Fibroblast of mammary gland (primary cell): ENCODE measurements at regions not wholly inside any gene's neighbourhood (a gene's known extent, or its start where the extent isn't known, plus 50 kb on each side); places are given as distances from the start of the nearest gene placed in this dataset.
A peak's percentile ranks its signal among the peaks of the same experiment; 100 is the strongest.
"Not testable (repeated sequence)": the region's sequence is repeated elsewhere in the genome, so short reads cannot be mapped to it uniquely, and the experiment has no call there.

Source experiments
- DNase-seq: peaks from one replicate; pipeline ENCODE4 v3.0.0-alpha.2; 2010; ENCODE audit warnings: low read depth
- H3K4me3 ChIP-seq: 2 replicates; pipeline ENCODE4 v1.5.1; 2011; ENCODE audit warnings: low read depth, mild to moderate bottlenecking, low read length, moderate library complexity; ENCODE audit not compliant: control insufficient read depth
- CTCF ChIP-seq: conservative IDR thresholded peaks from 2 replicates; pipeline ENCODE4 v1.5.1; 2011; ENCODE audit warnings: low read depth, low read length, inconsistent platforms; ENCODE audit not compliant: control insufficient read depth, insufficient read depth

GRCh38 chr12:28090835-28091234, 99.4 kb upstream of the CCDC91 start:
- no peak for DNase-seq
- TF ChIP-seq CTCF: no peak
- H3K4me3 ChIP-seq: no peak overlapping the region

- no peak for DNase-seq
- no peak overlapping the region for H3K4me3 ChIP-seq
- no peak for TF ChIP-seq CTCF
Observed at GRCh38 chr12:28092396-28092795, 97.9 kb upstream of the CCDC91 start.

- no peak for TF ChIP-seq CTCF
- DNase-seq: no peak
- H3K4me3 ChIP-seq: no peak overlapping the region
Observed at GRCh38 chr12:28096649-28097048, 93.6 kb upstream of the CCDC91 start.

GRCh38 chr12:28097221-28097620, 93.0 kb upstream of the CCDC91 start:
- no peak for TF ChIP-seq CTCF
- no peak for DNase-seq
- no peak overlapping the region for H3K4me3 ChIP-seq

GRCh38 chr12:28099245-28099644, 91.0 kb upstream of the CCDC91 start:
- DNase-seq, H3K4me3 ChIP-seq: not testable (repeated sequence)

GRCh38 chr12:28099871-28100270, 90.4 kb upstream of the CCDC91 start:
- TF ChIP-seq CTCF: no peak
- no peak overlapping the region for H3K4me3 ChIP-seq
- no peak for DNase-seq

- TF ChIP-seq CTCF: no peak
- no peak for DNase-seq
Observed at GRCh38 chr12:28100717-28101116, 89.5 kb upstream of the CCDC91 start.

GRCh38 chr12:28104316-28104715, 85.9 kb upstream of the CCDC91 start:
- DNase-seq: peak; percentile 36
- no peak overlapping the region for H3K4me3 ChIP-seq
- no peak for TF ChIP-seq CTCF

More at GRCh38 chr12:28100717-28101116, 89.5 kb upstream of the CCDC91 start:
- no peak overlapping the region for H3K4me3 ChIP-seq
